ENCODE measurements at regions not wholly inside any gene's neighbourhood (a gene's known extent, or its start where the extent isn't known, plus 50 kb on each side); places are given as distances from the start of the nearest gene placed in this dataset.

- ChIA-PET RAD21 (ENCODE audit: low non-redundant PET in 1 of 2, low total read pairs in 2 of 2, uncharacterized antibody in 2 of 2, unreplicated experiment in 2 of 2) (no interaction called here), POLR2A (no interaction called here), CTCF (no interaction called here)
- no peak for TF ChIP-seq EZH2 (IDR thresholded peaks at IDR 0.05)
- TF ChIP-seq POLR2AphosphoS5 (IDR thresholded peaks at IDR 0.05; ENCODE audit: low read depth, low read length): no peak
- no peak for TF ChIP-seq CEBPB (IDR thresholded peaks at IDR 0.05; ENCODE audit: low read depth)
- TF ChIP-seq ZFX (IDR thresholded peaks at IDR 0.05): no peak
- no peak for TF ChIP-seq TCF7L2 (IDR thresholded peaks at IDR 0.05; ENCODE audit: borderline replicate concordance, extremely low read depth, insufficient read depth, insufficient read length)
- TF ChIP-seq ZBTB33 (IDR thresholded peaks at IDR 0.05; ENCODE audit: extremely low read depth, insufficient replicate concordance, low read length): no peak
- TF ChIP-seq CBX3 (IDR thresholded peaks at IDR 0.05; ENCODE audit: low read depth): peak; percentile 96
- no peak overlapping the region for H3K9ac ChIP-seq (ENCODE audit: low read length)
- peaks cover 6 to 8% of the 10 kb centered on the region in 2 experiments; a peak in 2 of 4 replicates for H3K9me3 ChIP-seq (ENCODE audit: control insufficient read depth in 1 of 2, insufficient read depth in 1 of 2, low read depth in 1 of 2, low read length in 2 of 2)
- H3K4me1 ChIP-seq (ENCODE audit: control insufficient read depth in 1 of 2, insufficient read depth in 2 of 2, low read length in 2 of 2): no peaks in the 10 kb centered on the region
- H3K9me2 ChIP-seq (ENCODE audit: insufficient read depth): no peaks in the 10 kb centered on the region
- ATAC-seq (no peak), DNase-seq (ENCODE audit: low read depth, low spot score) (no peak)
- no peak overlapping the region for H3K4me3 ChIP-seq (replicated peaks in 1 of 2; ENCODE audit: low read depth in 1 of 2, low read length in 2 of 2)
- no peaks in the 10 kb centered on the region for H3K27me3 ChIP-seq (ENCODE audit: insufficient read depth, low read length)
- H3K36me3 ChIP-seq (ENCODE audit: control insufficient read depth in 1 of 2, insufficient read depth in 2 of 2, low read length in 2 of 2): no peaks in the 10 kb centered on the region
- no peaks in the 10 kb centered on the region for H3K79me2 ChIP-seq (ENCODE audit: insufficient read depth, low read length)
- H3K4me2 ChIP-seq (ENCODE audit: low read length): no peak overlapping the region
- intact Hi-C loops (cut with micrococcal nuclease): no loop called here
- no peak overlapping the region for H2AFZ ChIP-seq (ENCODE audit: low read depth, low read length, poor library complexity, severe bottlenecking)
- no peaks in the 10 kb centered on the region for H4K20me1 ChIP-seq (ENCODE audit: insufficient read depth)
- no peak overlapping the region for H3K27ac ChIP-seq (ENCODE audit: low read depth, low read length)
- BruUV-seq (replicated peaks): no TSS peak
Observed at GRCh38 chr11:106167085-106167484, 89.6 kb downstream of the AASDHPPT start.

- Histone ChIP-seq H3K9me2 (ENCODE audit: insufficient read depth) (no peaks in the 10 kb centered on the region), H3K27me3 (ENCODE audit: insufficient read depth, low read length) (no peaks in the 10 kb centered on the region), H3K27ac (ENCODE audit: low read depth, low read length) (no peak overlapping the region), H3K79me2 (ENCODE audit: insufficient read depth, low read length) (no peaks in the 10 kb centered on the region), H2AFZ (ENCODE audit: low read depth, low read length, poor library complexity, severe bottlenecking) (no peak overlapping the region), H3K4me1 (ENCODE audit: control insufficient read depth in 1 of 2, insufficient read depth in 2 of 2, low read length in 2 of 2) (no peaks in the 10 kb centered on the region), H3K9ac (ENCODE audit: low read length) (no peak overlapping the region), H3K9me3 (ENCODE audit: control insufficient read depth in 1 of 2, insufficient read depth in 1 of 2, low read depth in 1 of 2, low read length in 2 of 2) (peaks cover 0 to 5% of the 10 kb centered on the region in 2 experiments; a peak in 1 of 4 replicates), H3K36me3 (ENCODE audit: control insufficient read depth in 1 of 2, insufficient read depth in 2 of 2, low read length in 2 of 2) (no peaks in the 10 kb centered on the region), H3K4me3 (replicated peaks in 1 of 2; ENCODE audit: low read depth in 1 of 2, low read length in 2 of 2) (no peak overlapping the region), H3K4me2 (ENCODE audit: low read length) (no peak overlapping the region), H4K20me1 (ENCODE audit: insufficient read depth) (no peaks in the 10 kb centered on the region)
- DNase-seq (ENCODE audit: low read depth, low spot score) (no peak), ATAC-seq (no peak)
- no TSS peak for BruUV-seq (replicated peaks)
- CTCF ChIA-PET: no interaction called here
- RAD21 ChIA-PET (ENCODE audit: low non-redundant PET in 1 of 2, low total read pairs in 2 of 2, uncharacterized antibody in 2 of 2, unreplicated experiment in 2 of 2): no interaction called here
- POLR2A ChIA-PET: no interaction called here
- intact Hi-C loops (cut with micrococcal nuclease): no loop called here
- TF ChIP-seq SRF (IDR thresholded peaks at IDR 0.05; ENCODE audit: low read depth): no peak
- TF ChIP-seq SIN3A (IDR thresholded peaks at IDR 0.05; ENCODE audit: low read depth): no peak
- no peak for TF ChIP-seq ELF1 (IDR thresholded peaks at IDR 0.05; ENCODE audit: borderline replicate concordance, low read depth)
- TF ChIP-seq ZNF274 (IDR thresholded peaks at IDR 0.05; ENCODE audit: low read depth, low read length): no peak
- no peak for TF ChIP-seq ZFX (IDR thresholded peaks at IDR 0.05)
- TF ChIP-seq EZH2 (IDR thresholded peaks at IDR 0.05): no peak
- TF ChIP-seq EGR1 (IDR thresholded peaks at IDR 0.05; ENCODE audit: low read depth): no peak
- no peak for TF ChIP-seq ZBTB33 (IDR thresholded peaks at IDR 0.05; ENCODE audit: extremely low read depth, insufficient replicate concordance, low read length)
- TF ChIP-seq REST (IDR thresholded peaks at IDR 0.05; ENCODE audit: low read depth): no peak
Observed at GRCh38 chr11:106172386-106172991, 95.0 kb downstream of the AASDHPPT start.
